Suppressor macrophage treated with lipopolysaccharide for 1 hour (primary cell): ENCODE measurements at regions not wholly inside any gene's neighbourhood (a gene's known extent, or its start where the extent isn't known, plus 50 kb on each side); places are given as distances from the start of the nearest gene placed in this dataset.
"Not testable (repeated sequence)": the region's sequence is repeated elsewhere in the genome, so short reads cannot be mapped to it uniquely, and the experiment has no call there.

Experiments
- DNase-seq, 3 donors: peaks; one replicate each; pipeline ENCODE4 v3.0.0-alpha.2; 2020 to 2022

DNA sequence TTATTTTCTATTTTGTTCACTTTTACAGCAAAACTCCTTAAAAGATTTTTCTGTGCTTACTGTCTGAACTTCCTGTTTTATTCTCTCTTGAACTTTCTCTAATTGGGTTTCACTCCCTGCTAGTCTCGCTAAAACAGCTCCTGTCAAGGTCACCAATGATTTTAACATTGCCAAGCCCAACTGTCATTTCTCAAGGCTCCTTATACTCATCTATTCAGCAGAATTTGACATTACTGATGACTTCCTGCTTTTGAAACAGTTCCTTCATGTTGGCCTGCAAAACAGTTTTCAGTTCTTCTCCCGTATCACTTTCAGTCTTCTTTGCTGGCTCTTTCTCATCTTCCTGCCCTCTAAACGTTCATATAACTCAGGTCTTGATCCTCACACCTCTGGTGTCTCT, 268.5 kb upstream of the USP15 start:
- DNase-seq = peak; percentile 25 to 42 (median 36)

DNA sequence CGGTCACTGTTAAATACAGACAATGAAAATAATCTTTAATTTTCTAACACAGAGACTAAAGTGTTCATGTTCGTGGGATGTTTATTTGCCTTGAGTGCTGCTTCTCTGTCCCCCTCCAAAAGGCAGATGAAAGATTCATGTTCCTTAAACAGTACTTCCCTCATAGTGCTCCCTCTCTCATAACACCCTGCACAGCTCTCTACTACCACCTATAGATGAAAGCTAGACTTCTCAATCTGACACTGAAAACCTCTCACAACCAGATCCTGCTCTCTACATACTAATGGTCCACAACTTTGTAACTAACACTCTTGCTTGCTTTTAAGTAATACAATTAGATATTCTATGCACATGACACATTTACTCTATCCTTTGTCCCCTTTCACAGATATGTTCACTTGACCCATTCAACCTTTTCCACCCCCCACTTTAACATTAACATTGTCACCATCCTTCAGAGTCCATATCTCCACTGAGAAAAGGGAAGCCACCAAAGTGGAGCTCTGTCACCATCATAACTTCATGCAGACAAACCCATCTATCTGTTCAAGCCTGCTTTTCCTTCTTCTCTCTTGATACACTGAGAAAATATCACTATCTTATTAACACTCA, 266.4 kb upstream of the USP15 start:
- DNase-seq = peak; percentile 70 to 83 (median 80)

DNA sequence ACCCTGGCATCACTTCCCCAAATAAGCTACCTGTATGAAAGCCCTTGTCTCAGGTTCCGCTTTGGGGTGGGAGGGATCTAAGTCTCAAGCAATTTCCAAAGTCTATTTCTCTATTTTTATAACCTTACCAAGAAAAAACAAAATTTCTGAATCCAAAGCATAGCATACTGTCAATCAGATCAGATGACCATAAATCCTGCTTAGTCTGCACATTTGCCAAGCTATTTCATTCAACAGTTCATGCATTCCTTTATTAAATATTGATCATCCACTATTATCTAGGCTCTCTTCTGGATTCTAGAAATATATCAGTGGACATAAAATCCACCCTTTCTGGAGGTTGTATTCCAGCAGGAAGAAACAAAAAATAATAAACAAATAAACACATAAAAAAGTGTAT, 263.5 kb upstream of the USP15 start:
- DNase-seq = no peak

DNA sequence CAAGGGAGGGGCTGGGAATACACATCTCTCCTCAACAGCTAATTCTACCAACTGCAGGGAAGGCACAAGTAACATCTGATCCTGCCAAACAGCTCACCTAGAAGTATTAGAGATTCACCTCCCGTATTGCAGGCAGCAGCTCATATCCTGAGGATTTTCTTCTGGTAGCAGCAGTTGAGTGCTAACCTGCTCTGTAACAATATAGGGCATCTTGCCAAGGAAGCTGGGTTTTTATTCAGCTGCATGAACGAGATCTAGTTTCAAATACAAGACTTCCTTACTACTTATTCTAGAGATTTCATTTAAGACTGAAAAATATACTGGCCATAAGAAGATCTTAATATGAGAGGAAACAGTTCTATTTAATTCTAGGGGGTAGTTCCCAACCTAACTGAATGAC, 261.4 kb upstream of the USP15 start:
- no peak for DNase-seq

DNA sequence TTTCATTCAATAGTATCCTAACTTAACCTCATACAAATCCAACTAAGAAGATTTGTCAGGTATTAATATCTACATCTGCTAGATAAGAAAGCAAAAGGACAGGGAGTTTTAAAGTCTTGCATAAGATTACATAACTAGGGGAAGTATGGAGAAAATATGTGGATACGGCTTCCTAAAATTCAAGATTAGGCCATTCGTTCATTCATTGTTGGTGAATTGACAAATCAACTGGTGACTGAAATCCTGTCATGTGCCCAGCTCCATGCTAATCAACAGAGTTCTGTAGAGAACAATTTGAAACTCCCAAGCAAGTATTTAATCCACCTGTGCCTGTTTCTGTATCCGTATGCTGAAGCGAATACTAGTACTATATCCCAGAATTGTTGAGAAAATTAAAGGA, 260.9 kb upstream of the USP15 start:
- peak; percentile 33 to 56 (median 49) for DNase-seq

DNA sequence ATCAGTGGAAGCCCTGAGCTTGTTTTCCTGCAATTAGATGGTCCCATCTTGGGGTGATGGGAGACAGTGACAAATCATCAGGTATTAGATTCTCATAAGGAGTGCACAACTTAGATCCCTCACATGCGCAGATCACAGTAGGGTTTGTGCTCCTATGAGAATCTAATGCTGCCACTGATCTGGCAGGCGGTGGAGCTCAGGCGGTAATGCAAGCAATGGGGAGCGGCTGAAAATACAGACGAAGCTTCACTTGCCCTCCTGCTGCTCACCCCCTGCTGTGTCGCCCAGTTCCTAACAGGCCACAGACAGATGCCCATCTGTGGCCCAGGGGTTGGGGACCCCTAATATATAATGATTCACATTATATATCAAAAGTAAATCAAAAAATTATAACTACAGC, 258.8 kb upstream of the USP15 start:
- DNase-seq = no peak

DNA sequence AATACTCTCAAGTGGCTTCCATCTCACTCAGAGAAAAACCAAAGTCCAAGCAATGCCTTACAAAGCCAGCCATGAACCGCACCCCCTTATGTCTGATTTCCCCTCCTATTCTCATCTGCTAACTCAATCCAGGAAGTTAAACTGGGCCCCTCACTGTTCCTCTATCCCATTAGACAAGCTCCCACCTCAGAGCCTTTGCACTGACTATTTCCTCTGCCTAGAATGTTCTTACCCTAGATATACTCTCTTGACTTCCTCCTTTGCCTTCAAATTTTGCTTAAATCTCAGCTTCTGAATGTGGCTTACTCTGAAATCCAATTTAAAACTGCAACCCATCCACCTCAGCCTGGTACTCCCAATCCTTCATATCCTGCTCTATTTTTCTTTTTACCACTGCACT, 257.0 kb upstream of the USP15 start:
- DNase-seq = peak in 1 of 3 donors; percentile 24

DNA sequence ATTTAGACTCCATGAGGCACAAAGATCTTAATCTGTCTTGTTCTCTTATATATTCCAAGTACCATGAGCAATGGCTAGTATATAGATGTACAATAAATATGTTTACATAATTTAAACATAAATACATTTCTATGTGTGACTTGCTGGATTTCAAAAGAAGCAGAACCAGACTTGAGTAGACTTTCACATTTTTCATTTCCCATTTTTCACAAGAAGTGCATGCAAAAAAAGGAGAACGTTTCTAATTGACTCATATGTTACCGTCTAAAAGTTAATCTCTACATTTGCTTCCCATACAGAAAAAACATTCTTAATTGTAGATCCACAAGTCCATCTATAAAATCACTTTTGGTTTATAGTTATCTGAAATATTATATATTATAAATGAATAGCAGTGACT, 256.5 kb upstream of the USP15 start:
- peak; percentile 12 to 69 (median 65) for DNase-seq

DNA sequence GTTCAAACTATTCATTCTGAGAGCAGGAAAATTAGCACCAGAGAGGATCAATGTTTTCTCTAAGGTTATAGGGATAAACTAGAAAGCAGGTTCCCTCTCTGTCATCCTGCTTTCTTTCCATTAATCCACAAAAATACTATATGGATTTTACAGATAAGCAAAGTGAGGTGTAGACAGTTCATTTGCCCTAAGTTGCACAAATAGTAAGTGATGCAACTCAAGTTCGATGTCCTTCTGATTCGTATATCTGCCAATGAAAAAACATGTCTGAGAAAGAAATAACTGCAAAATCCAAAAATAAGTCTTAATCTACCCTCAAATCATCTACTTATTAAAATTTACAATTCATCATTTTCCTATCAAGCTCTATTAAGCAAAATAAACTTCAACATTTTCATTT, 254.6 kb upstream of the USP15 start:
- DNase-seq = no peak

DNA sequence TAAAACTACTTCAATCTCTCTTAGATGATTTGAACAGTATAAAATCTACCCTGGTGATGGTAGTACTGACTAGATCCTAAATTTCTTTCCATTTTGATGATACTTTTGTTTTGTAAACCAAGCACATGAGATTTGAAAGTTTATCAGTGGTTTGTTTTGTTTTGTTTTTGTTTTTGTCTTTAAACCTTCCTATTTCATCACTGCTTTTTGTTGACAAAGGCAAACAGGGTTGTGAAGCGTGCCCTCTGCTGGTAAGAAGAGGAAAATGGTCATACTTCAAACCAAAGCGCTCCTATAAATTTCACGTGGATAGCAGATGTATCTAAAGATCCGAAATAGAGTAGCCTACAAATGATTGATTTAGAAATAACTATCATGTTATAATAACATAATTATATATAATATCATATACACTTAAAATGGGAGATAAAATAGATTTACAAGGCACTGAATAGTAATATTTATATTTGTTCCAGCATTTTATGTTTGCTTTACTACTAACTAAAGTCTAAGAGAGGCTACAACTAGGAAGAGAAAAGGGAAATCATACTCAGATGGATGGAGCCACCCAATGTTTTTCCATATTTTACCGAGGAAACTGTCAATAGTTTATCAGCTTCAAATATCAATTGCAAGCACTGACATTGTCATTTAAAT, 254.0 kb upstream of the USP15 start:
- DNase-seq = peak; percentile 56 to 74 (median 57)

DNA sequence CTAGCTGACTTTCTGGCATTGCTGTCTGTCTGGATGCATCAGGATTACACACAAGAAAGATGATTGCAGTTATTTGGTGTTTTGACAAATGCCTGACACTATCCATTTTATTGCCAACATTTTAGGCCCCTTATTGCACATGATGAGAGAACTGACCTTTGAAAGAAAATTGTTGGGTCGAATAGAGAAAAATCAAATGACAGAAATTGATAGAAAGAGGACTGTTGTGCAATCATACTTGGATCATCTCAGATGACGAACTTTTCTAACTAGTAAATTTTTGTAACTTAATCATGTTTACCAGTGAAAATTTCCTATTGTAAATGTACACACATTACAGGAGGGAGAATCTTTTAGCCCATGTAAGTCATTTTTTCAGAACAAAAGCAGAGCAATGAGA, 251.5 kb upstream of the USP15 start:
- no peak for DNase-seq

DNA sequence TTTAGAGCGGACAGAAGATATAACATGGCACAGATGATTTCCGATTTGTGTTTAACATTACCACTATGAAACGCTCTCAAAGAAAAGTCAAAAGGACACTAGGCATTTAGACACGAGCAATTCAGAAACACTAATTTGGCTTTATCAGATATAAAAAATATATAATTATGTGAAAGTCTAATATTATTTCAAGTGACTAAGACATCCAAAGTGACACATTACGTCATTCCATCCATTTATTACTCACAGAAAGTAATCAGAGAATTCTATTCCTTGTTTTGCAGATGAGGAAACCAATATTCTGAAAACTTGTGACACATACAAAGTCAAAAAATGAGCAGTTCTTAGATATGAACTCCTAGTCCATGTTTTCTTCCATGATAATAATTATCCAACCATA, 250.8 kb upstream of the USP15 start:
- DNase-seq = no peak

DNA sequence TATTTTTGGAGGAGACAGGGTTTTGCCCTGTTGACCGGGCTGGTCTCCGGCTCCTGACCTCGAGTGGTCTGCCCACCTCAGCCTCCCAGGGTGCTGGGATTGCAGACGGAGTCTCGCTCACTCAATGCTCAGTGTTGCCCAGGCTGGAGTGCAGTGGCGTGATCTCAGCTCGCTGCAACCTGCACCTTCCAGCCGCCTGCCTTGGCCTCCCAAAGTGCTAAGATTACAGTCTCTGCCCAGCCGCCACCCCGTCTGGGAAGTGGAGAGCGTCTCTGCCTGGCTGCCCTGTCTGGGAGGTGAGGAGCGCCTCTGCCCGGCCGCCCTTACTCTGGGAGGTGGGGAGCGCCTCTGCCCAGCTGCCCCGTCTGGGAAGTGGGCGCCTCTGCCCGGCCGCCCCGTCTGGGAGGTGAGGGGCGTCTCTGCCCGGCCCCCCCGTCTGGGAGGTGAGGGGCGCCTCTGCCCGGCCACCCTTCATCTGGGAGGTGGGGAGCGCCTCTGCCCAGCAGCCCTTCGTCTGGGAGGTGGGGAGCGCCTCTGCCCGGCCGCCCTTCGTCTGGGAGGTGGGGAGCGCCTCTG, 249.8 kb upstream of the USP15 start:
- DNase-seq = not testable (repeated sequence)

DNA sequence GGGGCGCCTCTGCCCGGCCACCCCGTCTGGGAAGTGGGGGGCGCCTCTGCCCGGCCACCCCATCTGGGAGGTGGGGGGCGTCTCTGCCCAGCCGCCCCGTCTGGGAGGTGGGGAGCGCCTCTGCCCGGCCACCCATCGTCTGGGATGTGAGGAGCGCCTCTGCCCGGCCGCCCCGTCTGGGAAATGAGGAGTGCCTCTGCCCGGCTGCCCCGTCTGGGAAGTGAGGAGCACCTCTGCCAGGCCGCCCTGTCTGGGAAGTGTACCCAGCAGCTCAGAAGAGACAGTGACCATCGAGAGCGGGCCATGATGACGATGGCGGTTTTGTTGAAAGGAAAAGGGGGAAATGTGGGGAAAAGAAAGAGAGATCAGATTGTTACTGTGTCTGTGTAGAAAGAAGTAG, 249.2 kb upstream of the USP15 start:
- not testable (repeated sequence) for DNase-seq

DNA sequence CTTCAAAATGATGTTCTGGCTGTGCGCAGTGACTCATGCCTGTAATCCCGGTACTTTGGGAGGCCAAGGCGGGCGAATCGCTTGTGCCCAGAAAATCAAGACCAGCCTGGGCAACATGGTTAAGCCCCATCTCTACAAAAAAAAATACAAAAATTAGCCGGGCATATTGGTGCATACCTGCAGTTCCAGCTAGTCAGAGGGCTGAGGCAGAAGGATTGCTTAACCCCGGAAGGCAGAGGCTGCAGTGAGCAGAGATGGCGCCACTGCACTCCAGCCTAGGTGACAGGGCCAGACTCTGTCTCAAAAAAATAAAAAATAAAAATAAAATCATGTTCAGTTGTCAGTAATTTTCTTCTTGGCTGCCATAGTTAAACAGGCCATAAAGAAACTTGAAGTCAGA, 245.9 kb upstream of the USP15 start:
- no peak for DNase-seq

DNA sequence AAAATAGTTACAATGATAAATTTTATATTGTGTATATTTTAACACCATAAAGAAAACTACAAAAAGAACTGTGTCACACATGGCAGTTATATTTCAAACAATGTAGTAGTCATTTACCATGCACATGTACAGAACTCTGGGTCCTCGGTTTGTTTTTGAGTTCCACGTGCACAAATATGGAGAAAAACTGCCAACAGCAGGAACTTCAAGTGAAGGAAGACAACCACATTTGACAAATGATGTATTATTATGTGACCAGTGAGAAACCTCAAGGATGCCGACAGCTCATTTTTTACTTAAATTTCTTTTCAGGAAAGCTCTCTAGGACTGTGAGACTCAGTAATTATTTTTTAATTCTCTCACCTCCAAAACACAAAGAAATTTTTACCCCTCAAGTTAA, 244.2 kb upstream of the USP15 start:
- no peak for DNase-seq

DNA sequence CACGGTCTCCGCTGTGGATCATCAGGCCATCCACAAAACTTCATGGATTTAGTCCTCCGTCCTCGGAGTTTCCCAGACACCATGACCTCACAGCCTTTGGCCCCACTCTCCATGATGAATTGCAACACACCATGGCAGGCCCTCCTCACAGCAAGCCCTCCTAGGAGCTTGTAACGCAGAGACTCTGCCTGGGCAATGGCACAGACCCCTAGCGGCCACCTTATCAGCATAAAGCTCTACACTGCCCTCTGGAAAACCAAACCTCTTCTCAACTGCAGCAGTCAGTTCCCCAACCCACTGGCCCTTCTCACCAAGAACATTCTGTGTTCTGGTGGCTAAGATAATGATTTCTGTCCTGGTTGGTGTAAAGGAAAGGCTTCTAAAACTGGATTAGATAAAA, 238.4 kb upstream of the USP15 start:
- DNase-seq = no peak

DNA sequence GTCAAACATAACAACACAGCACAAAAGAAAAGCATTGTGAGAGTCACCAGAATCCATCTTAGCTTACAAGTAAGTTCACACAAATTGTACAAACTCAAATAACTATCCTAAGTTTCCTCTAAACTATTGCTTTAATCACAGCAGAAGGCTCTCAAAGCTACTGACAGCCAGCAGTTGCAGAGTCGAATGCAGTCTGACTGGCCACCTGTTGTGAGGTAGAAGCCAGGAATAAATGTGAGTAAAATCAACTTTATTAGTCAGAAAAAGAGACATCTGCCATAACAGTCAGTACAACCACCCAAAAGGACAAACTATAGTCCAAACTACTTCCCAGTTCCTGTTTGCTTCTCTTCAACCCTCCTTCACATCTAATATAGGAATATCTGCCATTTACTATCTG, 231.7 kb upstream of the USP15 start:
- no peak for DNase-seq

DNA sequence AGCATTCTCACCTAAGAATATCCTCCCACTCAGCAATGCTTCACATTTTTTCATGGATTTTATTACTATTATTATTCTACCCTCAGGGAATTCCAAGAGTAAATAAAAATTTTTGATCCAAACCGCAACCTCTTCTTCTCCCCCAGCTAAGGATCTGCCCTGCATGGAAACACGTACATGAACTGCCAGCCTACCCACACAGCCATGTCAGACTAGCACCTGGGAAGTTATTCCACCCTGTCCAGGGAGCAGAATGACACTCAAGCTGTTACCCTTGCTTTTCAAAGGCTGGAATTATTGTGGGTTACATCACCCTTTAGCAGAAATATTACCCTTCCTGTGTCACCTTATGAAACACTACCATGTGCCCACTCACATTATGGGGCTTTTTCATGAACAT, 227.3 kb upstream of the USP15 start:
- DNase-seq = no peak

DNA sequence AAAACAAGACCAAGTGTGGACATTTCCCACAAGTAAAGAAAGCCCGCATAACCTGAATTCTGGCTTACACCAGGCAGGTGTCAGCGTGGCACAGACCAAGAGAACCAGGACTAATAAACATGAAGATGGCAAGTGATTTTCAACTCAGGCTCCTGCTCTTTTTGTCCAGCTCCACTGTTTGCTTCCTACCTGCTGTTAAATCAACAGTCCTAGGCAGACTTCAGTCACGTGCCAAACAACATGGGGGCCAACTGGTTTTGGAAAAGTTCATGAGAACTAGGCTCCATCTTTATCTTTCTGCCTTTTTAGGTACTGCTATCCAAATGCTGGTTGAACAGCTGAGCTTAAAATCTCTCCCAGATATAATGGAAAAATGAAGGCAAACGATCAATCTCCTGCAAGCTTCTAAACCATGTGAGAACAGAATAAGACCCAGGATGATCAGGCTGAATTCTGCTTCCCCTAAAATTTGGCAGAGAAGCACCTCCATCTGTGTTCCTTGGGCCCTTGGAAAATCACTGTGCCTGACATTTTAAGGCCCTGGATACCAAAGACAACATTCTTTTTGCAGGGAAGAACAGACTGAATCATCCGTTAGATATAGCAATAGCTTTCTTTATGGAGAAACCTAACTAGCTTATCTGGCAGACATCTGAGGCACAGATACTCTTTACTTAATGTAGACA, 215.6 kb upstream of the USP15 start:
- no peak for DNase-seq

DNA sequence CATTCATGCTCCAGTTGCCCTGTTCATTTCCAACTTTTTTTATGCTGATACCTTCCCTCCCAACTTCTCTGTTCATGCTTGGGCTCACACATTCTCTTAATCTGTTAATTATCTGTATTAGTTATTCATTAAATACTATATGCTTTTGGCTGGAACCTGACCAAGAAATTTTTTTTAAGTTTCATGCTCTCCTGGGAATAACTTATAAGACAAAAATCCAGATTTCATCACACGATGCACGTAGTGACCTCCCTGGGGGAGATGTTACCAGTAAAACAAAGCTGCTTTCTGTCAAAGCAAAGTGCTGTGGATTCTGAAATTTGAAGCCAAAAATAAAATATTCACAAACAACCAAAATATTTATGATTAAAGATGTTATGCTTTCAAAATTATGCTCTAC, 215.0 kb upstream of the USP15 start:
- no peak for DNase-seq

DNA sequence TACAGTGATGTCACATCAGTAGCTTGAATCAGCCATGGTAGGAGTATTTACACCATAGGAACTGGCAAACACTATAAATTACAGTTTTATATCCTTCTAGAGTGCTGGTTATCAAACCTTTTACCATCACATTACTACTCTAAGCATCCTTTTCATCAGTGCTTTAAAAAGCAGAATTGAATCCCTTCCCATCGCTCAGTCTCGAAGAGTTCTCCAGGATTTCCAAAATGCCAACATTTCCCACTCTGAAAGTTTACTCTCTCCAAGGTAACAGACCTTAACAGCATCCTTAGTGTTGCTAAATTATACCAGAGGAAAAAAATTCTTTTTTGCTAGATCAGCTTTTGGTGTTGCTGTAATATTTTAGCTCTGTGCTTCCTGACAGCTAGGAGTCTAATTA, 209.4 kb upstream of the USP15 start:
- no peak for DNase-seq

DNA sequence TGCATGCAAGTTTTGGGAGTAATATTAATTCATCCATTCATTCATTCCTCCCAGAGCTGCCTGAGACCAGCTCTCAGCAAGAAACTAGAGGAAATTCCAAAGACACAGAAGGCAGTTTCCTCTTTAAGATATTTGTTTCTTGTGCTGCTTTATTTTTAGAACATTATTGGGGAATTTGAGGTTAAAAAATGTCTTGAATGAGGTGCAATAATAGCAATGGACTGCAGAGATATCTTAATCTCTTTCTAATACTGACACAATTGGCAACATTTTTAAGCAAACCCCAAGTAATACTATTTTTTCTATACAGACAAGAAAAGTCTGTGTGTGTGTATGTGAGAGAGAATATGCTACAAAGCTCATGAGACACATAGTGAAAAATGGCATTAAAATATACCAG, 190.2 kb upstream of the USP15 start:
- DNase-seq = no peak

DNA sequence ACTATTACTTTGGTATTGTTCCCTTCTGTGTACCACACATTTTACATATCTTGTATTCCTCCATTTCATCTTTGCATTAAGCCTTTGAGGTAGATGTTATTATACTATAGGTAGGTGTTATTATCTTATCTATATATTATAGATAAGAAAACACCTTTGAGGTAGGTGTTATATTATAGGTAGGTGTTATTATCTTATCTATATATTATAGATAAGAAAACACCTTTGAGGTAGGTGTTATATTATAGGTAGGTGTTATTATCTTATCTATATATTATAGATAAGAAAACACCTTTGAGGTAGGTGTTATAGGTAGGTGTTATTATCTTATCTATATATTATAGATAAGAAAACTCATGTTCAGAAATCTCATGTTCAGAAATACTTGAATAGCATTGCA, 187.0 kb upstream of the USP15 start:
- DNase-seq = not testable (repeated sequence)
